ENCODE measurements at regions not wholly inside any gene's neighbourhood (a gene's known extent, or its start where the extent isn't known, plus 50 kb on each side); places are given as distances from the start of the nearest gene placed in this dataset.

- TF ChIP-seq CTCF (IDR thresholded peaks at IDR 0.05; ENCODE audit: insufficient read depth, low read depth, low read length) (no peak), EZH2 (IDR thresholded peaks at IDR 0.05; ENCODE audit: insufficient read depth, low read length) (no peak)
Observed at GRCh38 chr2:33913071-33913616, 314.0 kb upstream of the FAM98A start.
